GM18508 (cell line): ENCODE measurements at regions not wholly inside any gene's neighbourhood (a gene's known extent, or its start where the extent isn't known, plus 50 kb on each side); places are given as distances from the start of the nearest gene placed in this dataset.

Source experiments
- ATAC-seq: cut with Tn5 transposase; IDR thresholded peaks from one replicate; pipeline ENCODE4 v1.9.1; 2021; ENCODE audit warnings: moderate number of reproducible peaks; ENCODE audit not compliant: insufficient read depth, unreplicated experiment

DNA sequence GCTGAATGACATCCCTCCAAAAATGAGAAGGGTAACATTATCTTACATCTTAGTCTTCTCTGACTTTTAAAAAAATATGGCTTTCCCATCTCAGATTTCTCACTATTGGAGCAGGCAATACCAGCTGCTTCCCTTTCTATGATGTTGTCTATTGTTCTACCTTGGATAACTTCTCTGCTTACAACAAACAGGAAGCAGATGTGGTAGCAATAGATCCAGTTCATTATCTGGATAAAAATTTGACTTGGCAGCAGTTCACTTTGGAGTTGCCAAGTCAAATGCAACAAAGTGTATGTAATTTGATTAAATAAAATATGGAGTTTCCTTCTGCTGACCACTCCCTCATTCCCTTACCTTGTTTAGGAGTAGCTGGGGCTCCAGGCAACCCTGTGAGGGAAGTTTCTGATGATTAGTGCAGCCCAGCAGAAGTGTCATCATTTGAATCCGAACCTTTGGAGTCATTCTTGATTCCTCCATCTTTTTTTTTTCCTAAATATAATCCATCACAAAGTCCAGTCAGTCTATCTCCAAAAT lies 72.0 kb upstream of the GPRIN3 start:
- no peak for ATAC-seq

GRCh38 chr4:89373394-89373793 lies 65.8 kb upstream of the GPRIN3 start:
- ATAC-seq: no peak

DNA sequence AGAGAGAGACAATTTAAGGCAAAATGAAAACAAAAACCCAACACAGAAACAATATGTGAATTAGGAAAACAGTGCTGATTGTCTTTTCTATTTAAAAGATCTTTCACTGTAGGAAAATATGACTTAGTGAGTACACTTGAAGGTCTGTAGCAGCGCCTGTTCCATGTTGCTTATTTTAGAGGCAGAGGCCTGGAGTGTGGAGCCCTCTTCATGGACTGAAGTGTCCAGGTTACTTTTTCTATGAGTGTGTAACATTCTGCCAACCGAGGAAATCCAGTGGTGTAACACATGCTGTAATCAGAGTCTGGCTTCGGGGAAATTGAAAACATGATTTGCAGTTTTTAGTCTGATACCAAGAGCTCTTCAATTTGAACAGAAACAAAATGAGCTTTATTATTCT lies 64.0 kb upstream of the GPRIN3 start:
- ATAC-seq: no peak

DNA sequence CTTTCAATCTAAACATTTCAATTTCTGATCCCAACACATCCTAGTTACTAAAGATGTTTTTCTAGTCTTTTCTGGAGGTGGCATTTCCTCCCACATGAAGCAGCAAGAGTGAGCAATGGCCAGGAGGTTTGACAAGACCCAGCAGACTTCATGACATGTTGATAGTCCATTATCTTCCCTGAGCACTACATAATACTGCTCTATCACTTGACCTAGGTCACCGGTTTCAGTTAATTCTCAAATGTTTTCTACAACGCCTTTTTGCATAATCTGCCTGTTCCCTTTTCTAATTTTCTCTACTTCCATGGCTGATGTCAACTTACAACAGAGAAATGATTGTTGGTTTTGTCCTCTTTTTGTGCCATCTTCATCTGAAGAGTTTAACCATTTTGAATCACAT lies 62.0 kb upstream of the GPRIN3 start:
- no peak for ATAC-seq

DNA sequence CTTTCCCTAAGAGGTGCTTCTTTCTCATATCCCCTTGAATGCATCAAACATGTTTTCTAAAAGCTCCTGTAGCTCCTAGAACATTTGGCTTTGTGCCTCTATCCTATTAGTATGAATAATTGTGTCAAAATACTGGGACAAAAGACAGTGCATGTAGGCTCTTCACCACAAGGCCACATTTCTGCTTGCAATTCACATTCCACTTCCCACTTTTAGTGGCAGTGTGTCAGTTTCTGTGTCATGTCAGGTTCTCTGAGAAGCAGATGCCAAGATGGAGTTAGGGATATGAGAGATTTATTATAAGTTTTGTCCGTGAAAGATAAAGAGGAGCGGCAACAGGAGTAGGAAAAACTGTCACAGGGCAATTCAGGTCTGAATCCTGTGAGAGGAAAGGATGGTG lies 61.3 kb upstream of the GPRIN3 start:
- ATAC-seq: no peak

DNA sequence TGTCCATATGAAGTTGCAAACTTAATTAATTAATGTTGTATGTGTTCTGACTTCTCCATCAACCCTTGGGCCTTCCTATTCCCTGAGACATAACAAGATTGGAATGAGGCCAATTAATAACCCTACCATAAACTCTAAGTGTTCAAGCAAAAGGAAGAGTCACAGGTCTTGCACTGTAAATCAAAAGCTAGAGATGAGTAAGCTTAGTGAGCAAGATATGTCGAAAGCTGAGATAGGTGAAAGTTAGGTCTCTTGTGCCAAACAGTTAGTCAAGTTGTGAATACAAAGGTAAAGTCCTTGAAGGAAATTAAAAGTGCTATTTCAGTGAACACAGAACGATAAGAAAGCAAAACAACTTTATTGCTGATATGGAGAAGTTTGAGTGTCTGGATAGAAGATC lies 58.2 kb upstream of the GPRIN3 start:
- no peak for ATAC-seq

GRCh38 chr4:89365375-89365774 lies 57.8 kb upstream of the GPRIN3 start:
- no peak for ATAC-seq

- ATAC-seq: no peak
These were observed 56.9 kb upstream of the GPRIN3 start for GRCh38 chr4:89364541-89364940.

DNA sequence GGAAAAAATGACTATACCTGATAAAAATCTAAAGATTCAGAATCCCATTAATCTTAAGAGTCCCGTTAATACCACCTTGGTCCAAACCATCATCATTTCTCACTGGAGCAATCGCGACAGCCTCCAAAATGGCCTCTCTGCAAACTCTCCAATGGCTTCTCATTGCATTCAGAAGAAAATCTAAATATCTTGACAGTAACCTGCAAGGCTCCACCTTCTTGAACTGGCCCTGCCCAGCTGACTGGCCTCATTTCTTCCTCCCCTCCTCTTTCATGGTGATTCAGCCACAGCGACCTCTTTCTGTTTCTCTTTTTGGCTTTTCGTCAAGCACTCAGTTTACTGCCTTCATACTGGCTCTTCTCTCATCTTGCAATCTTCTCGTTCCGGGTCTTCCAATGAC lies 56.2 kb upstream of the GPRIN3 start:
- no peak for ATAC-seq

DNA sequence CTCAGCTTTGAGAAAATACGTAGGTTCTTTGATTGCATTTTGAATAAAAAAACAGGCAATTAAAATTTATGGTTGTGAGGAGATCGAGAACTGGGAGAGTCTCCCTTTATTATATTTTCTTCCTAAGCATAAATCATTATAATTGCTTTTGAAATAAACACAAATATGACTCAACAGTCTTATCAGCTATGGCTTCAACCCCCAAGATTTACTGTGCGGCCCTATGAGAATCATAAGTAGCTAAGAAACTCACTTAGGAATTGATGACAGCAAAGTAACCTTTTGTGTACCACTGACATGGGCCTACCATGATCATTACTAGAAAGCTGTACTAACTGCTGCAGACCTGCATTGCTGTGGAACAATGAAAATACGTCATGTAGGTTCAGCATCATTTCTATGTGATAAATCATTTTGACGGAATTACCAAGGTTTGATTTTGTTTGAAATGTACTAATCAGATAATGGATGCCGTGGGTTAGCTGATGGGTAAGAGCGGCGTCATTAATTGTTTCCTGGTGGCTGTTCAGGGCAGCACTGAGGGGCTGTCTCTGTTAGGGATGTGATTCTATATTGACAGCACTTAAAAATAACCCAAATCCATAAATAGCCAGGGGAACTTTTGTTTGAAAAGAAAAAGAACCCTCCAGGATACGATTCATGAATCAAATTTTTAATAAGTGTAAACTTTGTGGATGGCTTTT lies 51.5 kb upstream of the GPRIN3 start:
- no peak for ATAC-seq

- ATAC-seq: no peak
These were observed 50.2 kb upstream of the GPRIN3 start for GRCh38 chr4:89357787-89358186.
